ENCODE measurements at regions not wholly inside any gene's neighbourhood (a gene's known extent, or its start where the extent isn't known, plus 50 kb on each side); places are given as distances from the start of the nearest gene placed in this dataset.

GRCh38 chr6:141395443-141396008, 737.2 kb upstream of the GJE1 start:
- TF ChIP-seq CTCF (IDR thresholded peaks at IDR 0.05 in 4 of 5, conservative IDR thresholded peaks at IDR 0.05 in 1 of 5) (no peak), POLR2A (IDR thresholded peaks at IDR 0.05) (no peak)
